Activated naive CD8-positive, alpha-beta T cell treated with anti-CD3 and anti-CD28 coated beads for 36 hours (primary cell): ENCODE measurements at regions not wholly inside any gene's neighbourhood (a gene's known extent, or its start where the extent isn't known, plus 50 kb on each side); places are given as distances from the start of the nearest gene placed in this dataset.

Experiments used
- DNase-seq: peaks from one replicate; pipeline ENCODE4 v3.0.0; 2021
- H3K27ac Mint-ChIP-seq: one replicate; pipeline ENCODE4 v1.8.0; 2022; ENCODE audit warnings: mild to moderate bottlenecking, moderate library complexity, mixed read lengths
- H3K27me3 Mint-ChIP-seq: one replicate; pipeline ENCODE4 v1.8.0; 2022; ENCODE audit warnings: mild to moderate bottlenecking, mixed read lengths
- H3K36me3 Mint-ChIP-seq: one replicate; pipeline ENCODE4 v1.8.0; 2021; ENCODE audit warnings: mild to moderate bottlenecking, mixed read lengths
- H3K4me1 Mint-ChIP-seq: one replicate; pipeline ENCODE4 v1.8.0; 2021; ENCODE audit warnings: mixed read lengths
- H3K4me3 Mint-ChIP-seq: one replicate; pipeline ENCODE4 v1.8.0; 2022; ENCODE audit warnings: mild to moderate bottlenecking, moderate library complexity, mixed read lengths
- H3K9me3 Mint-ChIP-seq: one replicate; pipeline ENCODE4 v1.8.0; 2022; ENCODE audit warnings: mixed read lengths

GRCh38 chr2:111642586-111643327 is 241.2 kb downstream of the ANAPC1 start:
- Mint-ChIP-seq H3K36me3 (peaks cover 6% of the 10 kb centered on the region), H3K27ac (no peak overlapping the region), H3K4me1 (peaks cover 5% of the 10 kb centered on the region), H3K4me3 (no peak overlapping the region), H3K9me3 (peaks cover 13% of the 10 kb centered on the region), H3K27me3 (peaks cover 16% of the 10 kb centered on the region)
- no peak for DNase-seq

- Mint-ChIP-seq H3K4me1 (peaks cover 5% of the 10 kb centered on the region), H3K4me3 (no peak overlapping the region), H3K27ac (no peak overlapping the region), H3K27me3 (peaks cover 16% of the 10 kb centered on the region), H3K9me3 (peaks cover 13% of the 10 kb centered on the region), H3K36me3 (peaks cover 6% of the 10 kb centered on the region)
- no peak for DNase-seq
Measured at GRCh38 chr2:111643759-111644158, 240.2 kb downstream of the ANAPC1 start.

- Mint-ChIP-seq H3K27me3 (peaks cover 4% of the 10 kb centered on the region), H3K4me1 (peaks cover 2% of the 10 kb centered on the region), H3K4me3 (no peak overlapping the region), H3K27ac (no peak overlapping the region), H3K9me3 (peaks cover 15% of the 10 kb centered on the region), H3K36me3 (peaks cover 6% of the 10 kb centered on the region)
- DNase-seq, result no peak
Measured at GRCh38 chr2:111647359-111647758, 236.6 kb downstream of the ANAPC1 start.

- Mint-ChIP-seq H3K27me3 (no peaks in the 10 kb centered on the region), H3K36me3 (peaks cover 1% of the 10 kb centered on the region), H3K4me3 (no peak overlapping the region), H3K4me1 (peaks cover 6% of the 10 kb centered on the region), H3K27ac (no peak overlapping the region), H3K9me3 (peaks cover 9% of the 10 kb centered on the region)
- no peak for DNase-seq
Measured at GRCh38 chr2:111652038-111652437, 232.0 kb downstream of the ANAPC1 start.

- Mint-ChIP-seq H3K4me3 (no peak overlapping the region), H3K27ac (no peak overlapping the region), H3K36me3 (no peaks in the 10 kb centered on the region), H3K9me3 (peaks cover 2% of the 10 kb centered on the region), H3K27me3 (no peaks in the 10 kb centered on the region), H3K4me1 (peaks cover 6% of the 10 kb centered on the region)
- no peak for DNase-seq
Measured at GRCh38 chr2:111652681-111653080, 231.3 kb downstream of the ANAPC1 start.

GRCh38 chr2:111653103-111653624 is 230.8 kb downstream of the ANAPC1 start:
- Mint-ChIP-seq H3K27me3 (no peaks in the 10 kb centered on the region), H3K36me3 (no peaks in the 10 kb centered on the region), H3K4me1 (peaks cover 6% of the 10 kb centered on the region), H3K4me3 (no peak overlapping the region), H3K27ac (no peak overlapping the region), H3K9me3 (peaks cover 2% of the 10 kb centered on the region)
- no peak for DNase-seq

- Mint-ChIP-seq H3K27ac (no peak overlapping the region), H3K27me3 (no peaks in the 10 kb centered on the region), H3K36me3 (no peaks in the 10 kb centered on the region), H3K9me3 (peaks cover 2% of the 10 kb centered on the region), H3K4me1 (peaks cover 6% of the 10 kb centered on the region), H3K4me3 (no peak overlapping the region)
- DNase-seq, result no peak
Measured at GRCh38 chr2:111653913-111654312, 230.1 kb downstream of the ANAPC1 start.

GRCh38 chr2:111654829-111655228 is 229.2 kb downstream of the ANAPC1 start:
- Mint-ChIP-seq H3K9me3 (peaks cover 2% of the 10 kb centered on the region), H3K27ac (no peak overlapping the region), H3K27me3 (no peaks in the 10 kb centered on the region), H3K4me1 (peaks cover 6% of the 10 kb centered on the region), H3K36me3 (no peaks in the 10 kb centered on the region), H3K4me3 (no peak overlapping the region)
- no peak for DNase-seq

- Mint-ChIP-seq H3K9me3 (peaks cover 2% of the 10 kb centered on the region), H3K4me3 (no peak overlapping the region), H3K27me3 (no peaks in the 10 kb centered on the region), H3K36me3 (no peaks in the 10 kb centered on the region), H3K4me1 (peaks cover 6% of the 10 kb centered on the region), H3K27ac (no peak overlapping the region)
- DNase-seq, result no peak
Measured at GRCh38 chr2:111656436-111656835, 227.6 kb downstream of the ANAPC1 start.

GRCh38 chr2:111656894-111657293 is 227.1 kb downstream of the ANAPC1 start:
- H3K27me3 Mint-ChIP-seq, result no peaks in the 10 kb centered on the region
- peaks cover 4% of the 10 kb centered on the region for H3K4me1 Mint-ChIP-seq
- no peak overlapping the region for H3K4me3 Mint-ChIP-seq

GRCh38 chr2:111657351-111657975 is 226.5 kb downstream of the ANAPC1 start:
- peaks cover 4% of the 10 kb centered on the region for H3K4me1 Mint-ChIP-seq

More at GRCh38 chr2:111656894-111657293, 227.1 kb downstream of the ANAPC1 start:
- no peak overlapping the region for H3K27ac Mint-ChIP-seq
- no peaks in the 10 kb centered on the region for H3K9me3 Mint-ChIP-seq
- DNase-seq, result no peak
- no peaks in the 10 kb centered on the region for H3K36me3 Mint-ChIP-seq

GRCh38 chr2:111659361-111660333 is 224.3 kb downstream of the ANAPC1 start:
- no peak for DNase-seq
- no peaks in the 10 kb centered on the region for H3K9me3 Mint-ChIP-seq
- H3K27me3 Mint-ChIP-seq, result no peaks in the 10 kb centered on the region
- no peaks in the 10 kb centered on the region for H3K36me3 Mint-ChIP-seq
- no peak overlapping the region for H3K27ac Mint-ChIP-seq
- no peak overlapping the region for H3K4me3 Mint-ChIP-seq
- H3K4me1 Mint-ChIP-seq, result peaks cover 7% of the 10 kb centered on the region

More at GRCh38 chr2:111657351-111657975, 226.5 kb downstream of the ANAPC1 start:
- Mint-ChIP-seq H3K27ac (no peak overlapping the region), H3K9me3 (no peaks in the 10 kb centered on the region), H3K36me3 (no peaks in the 10 kb centered on the region), H3K4me3 (no peak overlapping the region), H3K27me3 (no peaks in the 10 kb centered on the region)
- no peak for DNase-seq

GRCh38 chr2:111660811-111661210 is 223.2 kb downstream of the ANAPC1 start:
- H3K4me1 Mint-ChIP-seq, result peaks cover 5% of the 10 kb centered on the region
- no peaks in the 10 kb centered on the region for H3K9me3 Mint-ChIP-seq
- no peak overlapping the region for H3K27ac Mint-ChIP-seq
- no peaks in the 10 kb centered on the region for H3K27me3 Mint-ChIP-seq
- DNase-seq, result no peak
- no peak overlapping the region for H3K4me3 Mint-ChIP-seq
- H3K36me3 Mint-ChIP-seq, result no peaks in the 10 kb centered on the region

GRCh38 chr2:111661286-111661940 is 222.6 kb downstream of the ANAPC1 start:
- Mint-ChIP-seq H3K27ac (no peak overlapping the region), H3K9me3 (no peaks in the 10 kb centered on the region), H3K36me3 (no peaks in the 10 kb centered on the region), H3K27me3 (no peaks in the 10 kb centered on the region), H3K4me1 (peaks cover 5% of the 10 kb centered on the region), H3K4me3 (no peak overlapping the region)
- DNase-seq, result no peak
